A549 (cell line): ENCODE measurements at regions not wholly inside any gene's neighbourhood (a gene's known extent, or its start where the extent isn't known, plus 50 kb on each side); places are given as distances from the start of the nearest gene placed in this dataset.

Experiments
- ATAC-seq, 2 experiments: fragments of 200-7000 bp in 1 of 2; fragments of >200 bp in 1 of 2; cut with Nextera tagmentation in 1 of 2; cut with Tn5 transposase in 1 of 2; 3 replicates each; pipeline versions ENCODE4 v1.8.0 to v1.9.1; 2018 to 2020; ENCODE audit warnings: mild to moderate bottlenecking in 1 of 2, moderate library complexity in 1 of 2
- CTCF ChIA-PET: fragments of 300-600 bp; sonication (Branson Sonifier 250); formaldehyde crosslinking; extraction: SDS; loops from one replicate; lab custom pipeline; 2021; ENCODE audit warnings: antibody characterized with exemption, inconsistent platforms; lab: Yijun Ruan, JAX
- POLR2A ChIA-PET: fragments of 350-600 bp; formaldehyde crosslinking; extraction: SDS; loops from one replicate; lab custom pipeline; 2021; ENCODE audit warnings: antibody characterized with exemption, inconsistent platforms; lab: Yijun Ruan, JAX
- DNase-seq, 2 experiments: peaks; one replicate each; pipeline versions ENCODE4 v3.0.0 to v3.0.0-alpha.2; 2011 to 2016; ENCODE audit warnings: low read depth in 1 of 2, low spot score in 1 of 2
- FAIRE-seq: peaks from 2 replicates; lab custom pipeline; 2011; peaks lifted over from hg19 to GRCh38; lab: Jason Lieb, UNC
- H3K27ac ChIP-seq, 2 experiments: fragments of >200 bp; sonication (Bioruptor Twin); formaldehyde crosslinking; 3 replicates each; pipeline ENCODE4 v1.5.1; 2016 to 2017
- H3K4me1 ChIP-seq: fragments of >200 bp; sonication (Bioruptor Twin); formaldehyde crosslinking; 3 replicates; pipeline ENCODE4 v1.6.1; 2016
- H3K4me2 ChIP-seq: fragments of >200 bp; sonication (Bioruptor Twin); formaldehyde crosslinking; 3 replicates; pipeline ENCODE4 v1.6.1; 2016
- H3K4me3 ChIP-seq: fragments of >200 bp; sonication (Bioruptor Twin); formaldehyde crosslinking; 3 replicates; pipeline ENCODE4 v1.5.1; 2016
- H3K9me3 ChIP-seq: fragments of >200 bp; sonication (Bioruptor Twin); formaldehyde crosslinking; 3 replicates; pipeline ENCODE4 v1.6.1; 2016
- ATOH8 ChIP-seq: fragments of 250-450 bp; sonication (Bioruptor Pico); IDR thresholded peaks from 2 replicates; pipeline ENCODE4 v1.5.0; 2020; ENCODE audit warnings: low read depth, mild to moderate bottlenecking, moderate library complexity
- BHLHE40 ChIP-seq: IDR thresholded peaks from 2 replicates; pipeline ENCODE4 v1.6.1; 2012; ENCODE audit warnings: low read depth, low read length, inconsistent platforms
- CEBPB ChIP-seq, 2 experiments: fragments of >200 bp in 1 of 2; sonication (Bioruptor Twin) in 1 of 2; formaldehyde crosslinking in 1 of 2; IDR thresholded peaks; 2 replicates each; pipeline ENCODE4 v1.6.1; 2012 to 2016
- CHD2 ChIP-seq: fragments of 150-350 bp; IDR thresholded peaks from 2 replicates; pipeline ENCODE4 v1.6.1; 2014; ENCODE audit warnings: low read length; ENCODE audit not compliant: partially characterized antibody
- EHMT2 ChIP-seq: fragments of 200-600 bp; sonication (generic); IDR thresholded peaks from 2 replicates; pipeline ENCODE4 v1.6.1; 2016; ENCODE audit warnings: antibody characterized with exemption, low read depth, mild to moderate bottlenecking, moderate library complexity
- EP300 ChIP-seq, 2 experiments: fragments of >200 bp; sonication (Bioruptor Twin); formaldehyde crosslinking; IDR thresholded peaks; 2 replicates in 1 of 2; 3 replicates in 1 of 2; pipeline ENCODE4 v1.6.1; 2016 to 2017
- FOSB ChIP-seq: fragments of 250-450 bp; sonication (Bioruptor Pico); IDR thresholded peaks from 2 replicates; pipeline ENCODE4 v1.5.0; 2020; ENCODE audit warnings: mild to moderate bottlenecking, moderate library complexity
- FOSL2 ChIP-seq, 2 experiments: fragments of 450-650 bp in 1 of 2; fragments of >200 bp in 1 of 2; sonication (Bioruptor Twin) in 1 of 2; formaldehyde crosslinking; IDR thresholded peaks; 2 replicates each; pipeline versions ENCODE4 v1.5.0 to v1.6.1; 2016 to 2020; ENCODE audit warnings: mild to moderate bottlenecking in 1 of 2, moderate library complexity in 1 of 2
- FOXS1 ChIP-seq: fragments of 250-450 bp; sonication (Bioruptor Pico); IDR thresholded peaks from 2 replicates; pipeline ENCODE4 v1.5.0; 2020; ENCODE audit warnings: mild to moderate bottlenecking, moderate library complexity
- HDAC2 ChIP-seq: fragments of 200-600 bp; sonication (generic); IDR thresholded peaks from 2 replicates; pipeline ENCODE4 v1.6.1; 2016
- HEYL ChIP-seq: fragments of 250-450 bp; sonication (Bioruptor Pico); IDR thresholded peaks from 2 replicates; pipeline ENCODE4 v1.8.0; 2021; ENCODE audit warnings: mild to moderate bottlenecking, moderate library complexity
- HOXA7 ChIP-seq: fragments of 250-450 bp; sonication (Bioruptor Pico); IDR thresholded peaks from 2 replicates; pipeline ENCODE4 v1.5.0; 2020; ENCODE audit warnings: mild to moderate bottlenecking, moderate library complexity
- HOXB5 ChIP-seq: fragments of 250-450 bp; sonication (Bioruptor Pico); IDR thresholded peaks from 2 replicates; pipeline ENCODE4 v1.5.0; 2020; ENCODE audit warnings: mild to moderate bottlenecking, moderate library complexity
- JUNB ChIP-seq: fragments of >200 bp; sonication (Bioruptor Twin); formaldehyde crosslinking; IDR thresholded peaks from 2 replicates; pipeline ENCODE4 v1.6.1; 2016
- MAFK ChIP-seq: fragments of 450-650 bp; IDR thresholded peaks from 2 replicates; pipeline ENCODE4 v1.6.1; 2014; ENCODE audit not compliant: partially characterized antibody
- MYC ChIP-seq: IDR thresholded peaks from 2 replicates; pipeline ENCODE4 v1.6.1; 2012; ENCODE audit warnings: mild to moderate bottlenecking, inconsistent platforms, low read length, improper control_type of control experiment, borderline replicate concordance
- NPAS2 ChIP-seq: fragments of 250-450 bp; sonication (Bioruptor Pico); IDR thresholded peaks from 2 replicates; pipeline ENCODE4 v1.8.0; 2022; ENCODE audit warnings: mild to moderate bottlenecking, moderate library complexity, borderline replicate concordance
- PBX3 ChIP-seq: IDR thresholded peaks from 2 replicates; pipeline ENCODE4 v1.6.1; 2012
- POLR2A ChIP-seq: IDR thresholded peaks from 2 replicates; pipeline ENCODE4 v1.6.1; 2012; ENCODE audit warnings: mild to moderate bottlenecking, low read length
- RAD21 ChIP-seq, 2 experiments: fragments of >200 bp in 1 of 2; sonication (Bioruptor Twin) in 1 of 2; formaldehyde crosslinking in 1 of 2; IDR thresholded peaks in 1 of 2; conservative IDR thresholded peaks in 1 of 2; 2 replicates in 1 of 2; 3 replicates in 1 of 2; pipeline ENCODE4 v1.6.1; 2012 to 2018; ENCODE audit warnings: inconsistent platforms in 1 of 2
- RNF2 ChIP-seq: fragments of 200-600 bp; sonication (generic); IDR thresholded peaks from 2 replicates; pipeline ENCODE4 v1.6.1; 2016; ENCODE audit warnings: low read depth, mild to moderate bottlenecking, antibody characterized with exemption, moderate library complexity, borderline replicate concordance
- SREBF2 ChIP-seq: fragments of 450-650 bp; IDR thresholded peaks from 2 replicates; pipeline ENCODE4 v1.6.1; 2014; ENCODE audit warnings: mild to moderate bottlenecking, moderate library complexity
- TP53 ChIP-seq: fragments of 250-450 bp; sonication (Bioruptor Pico); IDR thresholded peaks from 2 replicates; pipeline ENCODE4 v1.5.0; 2021; ENCODE audit warnings: mild to moderate bottlenecking, moderate library complexity
- USF2 ChIP-seq: fragments of 450-650 bp; IDR thresholded peaks from 2 replicates; pipeline ENCODE4 v1.6.1; 2014; ENCODE audit warnings: antibody characterized with exemption
- ZNF302 ChIP-seq: fragments of 250-450 bp; sonication (Bioruptor Pico); IDR thresholded peaks from 2 replicates; pipeline ENCODE4 v1.9.0; 2021; ENCODE audit warnings: inconsistent platforms, mild to moderate bottlenecking, moderate library complexity
- WGBS: methylation state at CpG from one replicate; pipeline ENCODE4 v1.1.6; 2017; ENCODE audit errors: missing lambda C conversion rate; 5-methylcytosine and 5-hydroxymethylcytosine counted together
- TF ChIP-seq, protein P1 (sequence below): IDR thresholded peaks from 2 replicates; pipeline ENCODE4 v1.6.1; 2012; ENCODE audit warnings: low read depth, borderline replicate concordance
- TF ChIP-seq, protein P2 (sequence below): fragments of >200 bp; sonication (Bioruptor Twin); formaldehyde crosslinking; IDR thresholded peaks from 3 replicates; pipeline ENCODE4 v1.6.1; 2016

DNA sequence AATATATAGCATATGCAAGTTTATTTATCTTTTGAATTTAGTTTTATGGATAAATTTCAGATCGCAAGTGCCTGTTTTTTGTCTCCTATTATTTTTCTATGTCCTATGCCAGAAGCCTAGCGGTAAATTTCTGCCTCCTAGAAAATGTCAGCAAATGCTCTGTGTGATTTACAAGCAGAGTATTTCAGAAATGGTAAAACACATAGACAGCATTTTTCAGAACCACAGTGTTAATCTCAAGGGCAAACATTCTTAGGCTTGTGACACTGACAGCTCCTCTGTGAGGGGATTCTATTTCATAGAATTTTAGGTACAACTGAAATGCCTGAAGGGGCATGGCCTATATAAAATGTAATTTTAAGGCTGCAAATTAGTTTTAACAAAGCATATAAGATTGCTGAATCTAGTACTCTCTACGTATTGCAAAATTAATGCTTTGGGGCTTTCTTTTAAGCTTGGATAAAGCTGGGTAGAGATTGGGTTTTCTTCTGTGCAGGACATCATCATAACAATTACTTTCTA lies 89.9 kb upstream of the PTCHD4 start:
- 68% methylated on average over 3 of the region's 3 CpGs for WGBS
- TF ChIP-seq FOSB (no peak), ZNF302 (CRISPR knock-in tag) (no peak), PBX3 (no peak), SREBF2 (no peak), HOXA7 (CRISPR knock-in tag) (no peak), POLR2A (no peak), HOXB5 (CRISPR knock-in tag) (no peak), JUNB (no peak), ATOH8 (CRISPR knock-in tag) (no peak), EHMT2 (no peak), HDAC2 (no peak), FOXS1 (CRISPR knock-in tag) (no peak), RNF2 (no peak), BHLHE40 (no peak), MAFK (no peak), CEBPB (IDR thresholded peaks at IDR 0.05) (no peak)
- TF ChIP-seq, protein P1, sequence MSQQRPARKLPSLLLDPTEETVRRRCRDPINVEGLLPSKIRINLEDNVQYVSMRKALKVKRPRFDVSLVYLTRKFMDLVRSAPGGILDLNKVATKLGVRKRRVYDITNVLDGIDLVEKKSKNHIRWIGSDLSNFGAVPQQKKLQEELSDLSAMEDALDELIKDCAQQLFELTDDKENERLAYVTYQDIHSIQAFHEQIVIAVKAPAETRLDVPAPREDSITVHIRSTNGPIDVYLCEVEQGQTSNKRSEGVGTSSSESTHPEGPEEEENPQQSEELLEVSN = no peak
- no peaks in the 10 kb centered on the region for H3K4me1 ChIP-seq

DNA sequence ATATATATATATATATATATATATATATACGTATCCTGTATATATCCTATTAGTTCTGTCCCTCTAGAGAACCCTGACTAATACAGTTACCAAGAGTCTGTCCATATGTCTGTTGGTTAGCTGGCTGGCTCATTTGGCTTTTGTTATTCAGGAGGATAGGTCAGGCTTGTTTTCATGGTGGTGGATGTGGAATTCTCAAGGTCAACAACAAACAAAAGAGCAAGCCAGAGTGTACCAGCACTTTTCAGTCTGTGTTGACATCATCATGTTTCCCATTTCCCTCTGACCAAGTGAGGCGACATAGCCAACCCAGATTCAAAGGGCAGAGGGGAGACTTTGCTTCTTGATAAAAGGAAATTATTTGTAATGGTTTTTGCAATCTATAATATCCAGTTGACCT lies 88.5 kb upstream of the PTCHD4 start:
- H3K4me2 ChIP-seq = no peak overlapping the region
- POLR2A ChIA-PET = no interaction called here
- FAIRE-seq = no peak
- TF ChIP-seq USF2 = no peak
- TF ChIP-seq, all 56 proteins: peak for 0
- CTCF ChIA-PET = no interaction called here
- Histone ChIP-seq H3K27ac (no peak overlapping the region), H3K9me3 (no peaks in the 10 kb centered on the region), H3K4me3 (no peak overlapping the region), H3K4me1 (no peaks in the 10 kb centered on the region)
- DNase-seq (no peak), ATAC-seq (no peak)
- WGBS = 70% methylated on average over 2 of the region's 2 CpGs

More for the DNA sequence above, 89.9 kb upstream of the PTCHD4 start:
- Histone ChIP-seq H3K27ac (no peak overlapping the region), H3K4me2 (no peak overlapping the region), H3K9me3 (no peaks in the 10 kb centered on the region), H3K4me3 (no peak overlapping the region)
- POLR2A ChIA-PET = no interaction called here
- ATAC-seq = no peak
- FAIRE-seq = no peak
- no peak for DNase-seq
- CTCF ChIA-PET = no interaction called here

GRCh38 chr6:48197941-48198340 lies 86.9 kb upstream of the PTCHD4 start:
- DNase-seq (no peak), ATAC-seq (no peak), FAIRE-seq (no peak)
- CTCF ChIA-PET = no interaction called here
- H3K27ac ChIP-seq = no peak overlapping the region
- no peaks in the 10 kb centered on the region for H3K9me3 ChIP-seq
- TF ChIP-seq CEBPB (IDR thresholded peaks at IDR 0.05) (no peak), HEYL (CRISPR knock-in tag) (no peak), MYC (no peak), FOSL2 (IDR thresholded peaks at IDR 0.05) (no peak), FOSL2 (CRISPR knock-in tag; IDR thresholded peaks at IDR 0.05) (no peak), RAD21 (conservative IDR thresholded peaks at IDR 0.05 in 1 of 2, IDR thresholded peaks at IDR 0.05 in 1 of 2) (no peak), EP300 (IDR thresholded peaks at IDR 0.05) (no peak), TP53 (no peak), CHD2 (no peak), NPAS2 (CRISPR knock-in tag) (no peak), PBX3 (no peak)
- TF ChIP-seq, protein P2, sequence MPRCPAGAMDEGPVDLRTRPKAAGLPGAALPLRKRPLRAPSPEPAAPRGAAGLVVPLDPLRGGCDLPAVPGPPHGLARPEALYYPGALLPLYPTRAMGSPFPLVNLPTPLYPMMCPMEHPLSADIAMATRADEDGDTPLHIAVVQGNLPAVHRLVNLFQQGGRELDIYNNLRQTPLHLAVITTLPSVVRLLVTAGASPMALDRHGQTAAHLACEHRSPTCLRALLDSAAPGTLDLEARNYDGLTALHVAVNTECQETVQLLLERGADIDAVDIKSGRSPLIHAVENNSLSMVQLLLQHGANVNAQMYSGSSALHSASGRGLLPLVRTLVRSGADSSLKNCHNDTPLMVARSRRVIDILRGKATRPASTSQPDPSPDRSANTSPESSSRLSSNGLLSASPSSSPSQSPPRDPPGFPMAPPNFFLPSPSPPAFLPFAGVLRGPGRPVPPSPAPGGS = no peak
- no peaks in the 10 kb centered on the region for H3K4me1 ChIP-seq
- POLR2A ChIA-PET = no interaction called here
- 4% methylated on average over 2 of the region's 2 CpGs for WGBS
- H3K4me3 ChIP-seq = no peak overlapping the region
- H3K4me2 ChIP-seq = no peak overlapping the region
